ENCODE measurements at regions not wholly inside any gene's neighbourhood (a gene's known extent, or its start where the extent isn't known, plus 50 kb on each side); places are given as distances from the start of the nearest gene placed in this dataset.

GRCh38 chr1:219798283-219799030 lies 129.9 kb downstream of the SLC30A10 start:
- TF ChIP-seq POLR2A (IDR thresholded peaks at IDR 0.05; ENCODE audit: low read depth, low read length): no peak
- no peak for TF ChIP-seq POLR2AphosphoS5 (IDR thresholded peaks at IDR 0.05; ENCODE audit: low read depth, low read length)
- no peak for TF ChIP-seq TAF1 (IDR thresholded peaks at IDR 0.05; ENCODE audit: low read depth, low read length)
- no peak for TF ChIP-seq PAX5 (IDR thresholded peaks at IDR 0.05; ENCODE audit: insufficient read depth, low read length, severe bottlenecking)
- no peak for TF ChIP-seq POU2F2 (IDR thresholded peaks at IDR 0.05; ENCODE audit: low read depth, low read length)
- no peak for TF ChIP-seq SPI1 (IDR thresholded peaks at IDR 0.05; ENCODE audit: low read depth, low read length)
